ENCODE measurements at regions not wholly inside any gene's neighbourhood (a gene's known extent, or its start where the extent isn't known, plus 50 kb on each side); places are given as distances from the start of the nearest gene placed in this dataset.

DNA sequence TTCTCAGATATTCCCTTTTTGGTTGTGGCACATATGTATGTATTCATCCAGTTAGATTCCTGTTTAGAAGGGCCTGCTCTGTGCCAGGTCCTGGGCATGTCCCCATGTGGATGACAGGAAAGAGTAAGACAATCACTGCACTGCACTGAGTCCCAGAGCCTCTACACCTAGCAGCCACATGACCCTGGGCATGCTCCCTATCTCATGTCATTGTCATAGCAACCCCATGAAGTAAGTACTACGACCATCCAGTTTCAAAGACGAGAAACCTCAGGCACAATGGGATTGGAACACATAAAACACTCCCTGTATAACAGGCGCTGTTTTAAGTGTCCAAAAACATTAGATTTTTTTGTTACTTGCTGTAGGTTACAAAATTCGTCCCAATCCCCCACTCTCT, 594.4 kb downstream of the UQCRFS1 start:
- no peaks in the 10 kb centered on the region for H4K20me1 ChIP-seq (ENCODE audit: control insufficient read depth, insufficient read depth, insufficient read length)
- no peak overlapping the region for H4K5ac ChIP-seq (ENCODE audit: insufficient read length, low read depth, low read length)
- TF ChIP-seq, protein P1, sequence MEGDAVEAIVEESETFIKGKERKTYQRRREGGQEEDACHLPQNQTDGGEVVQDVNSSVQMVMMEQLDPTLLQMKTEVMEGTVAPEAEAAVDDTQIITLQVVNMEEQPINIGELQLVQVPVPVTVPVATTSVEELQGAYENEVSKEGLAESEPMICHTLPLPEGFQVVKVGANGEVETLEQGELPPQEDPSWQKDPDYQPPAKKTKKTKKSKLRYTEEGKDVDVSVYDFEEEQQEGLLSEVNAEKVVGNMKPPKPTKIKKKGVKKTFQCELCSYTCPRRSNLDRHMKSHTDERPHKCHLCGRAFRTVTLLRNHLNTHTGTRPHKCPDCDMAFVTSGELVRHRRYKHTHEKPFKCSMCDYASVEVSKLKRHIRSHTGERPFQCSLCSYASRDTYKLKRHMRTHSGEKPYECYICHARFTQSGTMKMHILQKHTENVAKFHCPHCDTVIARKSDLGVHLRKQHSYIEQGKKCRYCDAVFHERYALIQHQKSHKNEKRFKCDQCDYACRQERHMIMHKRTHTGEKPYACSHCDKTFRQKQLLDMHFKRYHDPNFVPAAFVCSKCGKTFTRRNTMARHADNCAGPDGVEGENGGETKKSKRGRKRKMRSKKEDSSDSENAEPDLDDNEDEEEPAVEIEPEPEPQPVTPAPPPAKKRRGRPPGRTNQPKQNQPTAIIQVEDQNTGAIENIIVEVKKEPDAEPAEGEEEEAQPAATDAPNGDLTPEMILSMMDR (conservative IDR thresholded peaks at IDR 0.05), result no peak
- no peak overlapping the region for H3K4me3 Mint-ChIP-seq
- H3K23me2 ChIP-seq (ENCODE audit: insufficient read length, low read depth, low read length, poor library complexity, severe bottlenecking), result no peaks in the 10 kb centered on the region
- H4K8ac ChIP-seq (replicated peaks; ENCODE audit: insufficient read length, low read depth, low read length), result no peak overlapping the region
- no CpG with 5 or more reads among the region's 4 CpGs for WGBS (ENCODE audit: extremely low coverage, insufficient read length, low lambda C conversion rate)
- no peaks in the 10 kb centered on the region for H3K4me1 Mint-ChIP-seq
- peaks cover 0 to 11% (median 11%) of the 10 kb centered on the region in 3 experiments; a peak in 5 of 7 replicates for H3K36me3 Mint-ChIP-seq (ENCODE audit: insufficient read depth in 1 of 3, low read depth in 3 of 3)
- H3K9me3 Mint-ChIP-seq, result peaks cover 21 to 26% of the 10 kb centered on the region in 2 experiments
- no peaks in the 10 kb centered on the region for H3K27me3 ChIP-seq (ENCODE audit: insufficient read depth, low read length)
- no peak overlapping the region for H3K4me2 ChIP-seq (ENCODE audit: insufficient read depth, insufficient read length, low read length)
- H2AFZ ChIP-seq (ENCODE audit: low read length), result no peak overlapping the region
- H2BK5ac ChIP-seq (ENCODE audit: insufficient read length, low read length), result no peak overlapping the region
- H3K18ac ChIP-seq (ENCODE audit: insufficient read length, low read depth, low read length), result no peak overlapping the region
- no peaks in the 10 kb centered on the region for H3K79me1 ChIP-seq (ENCODE audit: insufficient read depth, low read depth, low read length, poor library complexity, severe bottlenecking)
- no peak for DNase-seq
- no peak overlapping the region for H2BK12ac ChIP-seq (ENCODE audit: insufficient read length, low read depth, low read length)
- H2BK120ac ChIP-seq (ENCODE audit: low read depth, low read length, poor library complexity, severe bottlenecking), result no peak overlapping the region
- H3K14ac ChIP-seq (ENCODE audit: insufficient read depth, low read length), result no peak overlapping the region
- H2BK15ac ChIP-seq (ENCODE audit: low read depth, low read length), result no peak overlapping the region
- no peaks in the 10 kb centered on the region for H3K79me2 ChIP-seq (ENCODE audit: insufficient read depth, low read length)
- no peak overlapping the region for H2BK20ac ChIP-seq (ENCODE audit: low read depth, low read length, poor library complexity, severe bottlenecking)
- no peak overlapping the region for H3T11ph ChIP-seq (ENCODE audit: low read length)
- peaks cover 1% of the 10 kb centered on the region; the same call in 1 of the 2 replicates for H3K27me3 Mint-ChIP-seq (ENCODE audit: low read depth)
- H2AK5ac ChIP-seq (ENCODE audit: insufficient read length, low read length), result no peak overlapping the region
- no peak overlapping the region for H3K27ac ChIP-seq (ENCODE audit: insufficient read length, low read depth, low read length)
- no peaks in the 10 kb centered on the region for H3K9me3 ChIP-seq (ENCODE audit: control insufficient read depth, low read depth, low read length)
- H3K4ac ChIP-seq (ENCODE audit: low read depth, low read length), result no peak overlapping the region
- H3K56ac ChIP-seq (ENCODE audit: insufficient read length, low read depth, low read length), result no peak overlapping the region
- H3K23ac ChIP-seq (ENCODE audit: insufficient read length, low read depth, low read length), result no peak overlapping the region
- H3K27ac Mint-ChIP-seq, result no peak overlapping the region
- H3K4me1 ChIP-seq (ENCODE audit: insufficient read depth, low read length), result no peaks in the 10 kb centered on the region
- no peak overlapping the region for H4K91ac ChIP-seq (ENCODE audit: insufficient read length, low read depth, low read length)
- H3K9ac ChIP-seq (ENCODE audit: extremely low read depth, insufficient read length, low read length), result no peak overlapping the region
